Activated naive CD4-positive, alpha-beta T cell treated with Interleukin-2 at 50 U/mL for 16 hours (primary cell): ENCODE measurements at regions not wholly inside any gene's neighbourhood (a gene's known extent, or its start where the extent isn't known, plus 50 kb on each side); places are given as distances from the start of the nearest gene placed in this dataset.
"Not testable (repeated sequence)": the region's sequence is repeated elsewhere in the genome, so short reads cannot be mapped to it uniquely, and the experiment has no call there.

Experiments
- DNase-seq: peaks from one replicate; pipeline ENCODE4 v3.0.0-alpha.2; 2020

- no peak for DNase-seq
Observed at GRCh38 chr5:8491254-8491653, 622.3 kb downstream of the MTRR start.

GRCh38 chr5:8493176-8493575 is 624.2 kb downstream of the MTRR start:
- DNase-seq: no peak

DNA sequence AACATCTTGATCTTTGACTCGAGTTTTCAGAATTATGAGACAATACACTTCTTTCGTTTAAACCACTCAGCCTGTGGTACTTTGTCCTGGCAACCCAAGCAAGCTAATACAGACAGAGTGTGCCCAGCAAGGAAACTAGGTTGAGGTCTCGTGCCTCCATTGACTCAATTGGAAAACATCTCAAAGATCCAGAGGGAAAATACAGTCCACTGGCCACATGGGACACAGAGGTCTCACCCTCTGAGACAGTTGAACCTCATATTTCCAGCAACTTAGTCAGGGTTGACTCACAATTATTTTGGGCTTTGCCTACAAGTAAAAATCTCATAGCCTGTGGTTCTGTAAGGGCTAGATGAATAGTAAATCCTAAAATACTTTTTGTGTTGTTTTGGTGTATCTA is 631.5 kb downstream of the MTRR start:
- no peak for DNase-seq

DNA sequence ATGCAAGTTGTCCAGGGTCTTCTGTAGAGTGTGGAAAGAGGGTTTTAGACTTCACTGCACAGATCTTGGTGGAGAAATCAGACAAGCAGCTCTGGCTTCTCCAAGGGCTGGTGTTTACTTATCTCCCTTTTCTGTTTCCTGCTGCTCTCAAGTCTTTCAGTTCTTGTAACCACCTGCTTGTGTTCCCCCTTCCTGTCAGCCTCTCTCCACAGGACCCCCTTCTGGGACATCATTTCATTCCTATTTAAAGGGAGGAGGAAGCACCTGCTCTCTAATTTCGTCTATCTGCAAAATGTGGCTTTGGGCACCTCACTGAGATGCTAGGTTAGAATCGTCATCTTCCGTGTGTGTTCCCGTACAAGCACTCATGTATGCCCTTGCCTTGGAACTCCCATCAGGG is 636.2 kb downstream of the MTRR start:
- DNase-seq: no peak

- DNase-seq: no peak
Observed at GRCh38 chr5:8508231-8508630, 639.3 kb downstream of the MTRR start.

- no peak for DNase-seq
Observed at GRCh38 chr5:8516356-8516755, 647.4 kb downstream of the MTRR start.

DNA sequence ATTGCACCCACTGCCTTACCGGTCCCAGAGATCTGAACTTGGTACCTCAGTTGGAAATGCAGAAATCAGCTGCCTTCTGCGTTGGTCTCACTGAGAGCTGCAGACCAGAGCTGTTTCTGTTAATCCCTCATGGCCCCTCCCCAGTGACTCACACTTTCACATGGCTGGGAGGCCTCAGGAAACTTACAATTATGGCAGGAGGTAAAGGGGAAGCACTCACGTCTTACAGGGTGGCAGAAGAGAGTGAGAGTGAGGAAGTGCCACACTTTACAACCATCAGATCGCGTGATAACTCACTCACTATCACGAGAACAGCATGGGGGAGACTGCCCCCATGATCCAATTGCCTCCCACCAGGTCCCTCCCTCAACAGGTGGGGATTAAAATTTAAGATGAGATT is 648.5 kb downstream of the MTRR start:
- no peak for DNase-seq

- no peak for DNase-seq
Observed at GRCh38 chr5:8520917-8521316, 652.0 kb downstream of the MTRR start.

GRCh38 chr5:8521991-8522390 is 653.0 kb downstream of the MTRR start:
- no peak for DNase-seq

DNA sequence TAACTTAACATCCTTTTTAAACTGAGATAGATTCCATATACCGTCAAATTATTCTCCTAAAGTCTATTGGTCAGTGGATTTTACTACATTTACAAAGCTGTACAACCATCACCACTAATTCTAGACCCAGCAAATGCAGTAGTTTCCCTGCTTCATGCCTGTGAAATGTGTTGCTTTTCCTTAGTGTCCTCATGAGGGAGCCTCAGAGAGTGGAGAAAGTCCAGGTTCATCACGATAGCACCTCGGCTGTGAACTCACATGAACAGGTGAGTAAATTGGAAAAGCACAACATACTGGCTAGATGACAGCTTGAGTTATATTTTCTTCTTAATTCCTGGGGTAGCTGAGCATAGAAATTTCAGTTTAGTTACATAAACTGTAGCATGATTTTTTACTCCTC is 653.7 kb downstream of the MTRR start:
- DNase-seq: no peak

DNA sequence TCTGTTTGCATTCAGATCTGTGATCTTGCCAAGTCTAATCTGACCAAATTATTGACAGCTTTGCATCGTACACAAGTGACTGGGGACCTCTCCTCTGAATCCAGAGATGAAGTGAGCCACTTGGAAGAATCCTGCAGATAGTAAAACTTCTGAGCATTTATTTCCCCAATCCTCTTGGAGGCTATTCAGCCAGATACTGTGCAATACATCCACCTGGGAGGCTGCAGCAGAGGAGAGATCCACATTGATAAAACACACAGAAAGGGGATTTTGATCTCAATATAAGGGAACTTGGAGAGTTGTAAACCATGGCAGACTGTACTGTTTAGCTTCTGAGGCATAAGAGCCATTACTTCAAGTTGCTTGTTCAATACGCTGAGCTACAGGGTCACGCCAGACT is 654.6 kb downstream of the MTRR start:
- DNase-seq: no peak

DNA sequence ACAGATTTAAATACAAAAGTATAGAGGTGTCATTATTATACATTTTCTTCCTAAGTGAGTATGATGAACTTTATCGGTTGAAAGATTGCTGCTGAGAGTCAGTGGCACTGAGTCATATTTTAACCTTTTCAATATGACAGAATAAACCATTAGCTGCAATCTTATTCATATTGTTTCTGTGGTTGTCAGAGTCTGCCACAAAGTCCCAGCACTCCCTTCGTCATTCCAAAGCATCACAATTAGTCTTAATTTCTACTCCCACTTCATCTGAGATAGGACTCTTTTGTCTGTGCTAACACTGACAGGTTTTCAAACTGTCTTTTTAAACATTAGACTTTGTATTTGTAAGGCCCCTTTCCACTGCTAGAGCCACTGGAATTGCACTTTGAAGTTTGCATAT is 656.9 kb downstream of the MTRR start:
- DNase-seq: no peak

GRCh38 chr5:8528106-8528505 is 659.2 kb downstream of the MTRR start:
- no peak for DNase-seq

DNA sequence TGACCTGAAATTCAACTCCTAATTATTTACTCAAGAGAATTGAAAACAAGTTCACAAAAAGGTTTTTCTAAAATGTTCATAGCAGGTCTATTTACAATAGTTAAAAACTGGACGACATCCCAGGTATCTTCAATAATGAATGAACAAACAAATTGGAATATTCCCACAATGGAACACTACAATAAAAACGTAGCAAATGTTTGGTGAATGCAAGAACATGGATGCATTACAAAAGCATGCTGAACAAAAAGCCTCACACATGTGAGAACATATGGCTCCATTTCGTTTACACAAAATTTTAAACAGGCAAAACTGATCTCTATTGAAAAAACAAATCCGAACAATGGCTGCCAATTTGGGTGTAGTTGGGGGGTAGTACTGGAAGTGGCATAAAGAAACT is 669.9 kb downstream of the MTRR start:
- no peak for DNase-seq

- no peak for DNase-seq
Observed at GRCh38 chr5:8540317-8540716, 671.4 kb downstream of the MTRR start.

DNA sequence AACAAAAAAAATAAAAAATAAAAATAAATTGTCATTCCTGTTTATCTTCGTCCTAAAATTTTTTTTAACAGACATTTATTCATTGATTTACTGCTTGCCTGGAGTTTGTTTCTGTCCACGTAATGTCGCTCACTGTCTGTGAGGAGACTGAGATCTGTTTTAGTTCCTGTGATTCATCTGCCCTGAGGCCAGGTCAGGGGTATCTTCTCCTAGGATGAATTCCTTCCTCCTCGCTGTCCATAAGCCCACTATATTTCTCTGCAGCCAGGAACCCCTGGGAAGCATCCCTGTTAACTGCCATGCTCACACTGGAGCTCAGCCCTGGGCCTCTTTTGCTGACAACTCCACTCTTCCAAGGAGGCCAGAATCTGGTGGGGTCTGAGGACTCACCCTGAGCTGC is 682.0 kb downstream of the MTRR start:
- DNase-seq: no peak

GRCh38 chr5:8553364-8553763 is 684.4 kb downstream of the MTRR start:
- no peak for DNase-seq

DNA sequence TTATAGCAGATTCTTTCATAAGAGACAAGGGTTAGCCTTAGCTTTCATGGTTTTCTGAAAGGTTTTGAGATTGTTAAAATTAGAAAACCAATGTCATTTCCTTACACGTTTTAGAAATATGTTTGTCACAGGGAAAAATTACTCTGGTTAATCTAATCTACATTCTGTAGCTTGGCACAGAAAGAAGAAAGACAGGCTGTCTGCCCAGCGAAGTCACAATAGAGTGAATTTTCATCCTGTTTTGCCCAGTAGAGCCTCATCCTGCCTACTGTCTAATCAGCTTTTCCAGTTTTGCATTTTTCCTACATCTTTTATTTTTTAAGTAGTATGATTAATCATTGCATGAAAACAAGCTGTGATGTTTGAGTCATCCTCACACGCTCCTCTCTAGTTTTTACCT is 688.8 kb downstream of the MTRR start:
- DNase-seq: no peak

- DNase-seq: no peak
Observed at GRCh38 chr5:8560776-8561175, 691.8 kb downstream of the MTRR start.

- DNase-seq: no peak
Observed at GRCh38 chr5:8561224-8561840, 692.4 kb downstream of the MTRR start.

GRCh38 chr5:8561854-8562253 is 692.9 kb downstream of the MTRR start:
- no peak for DNase-seq

DNA sequence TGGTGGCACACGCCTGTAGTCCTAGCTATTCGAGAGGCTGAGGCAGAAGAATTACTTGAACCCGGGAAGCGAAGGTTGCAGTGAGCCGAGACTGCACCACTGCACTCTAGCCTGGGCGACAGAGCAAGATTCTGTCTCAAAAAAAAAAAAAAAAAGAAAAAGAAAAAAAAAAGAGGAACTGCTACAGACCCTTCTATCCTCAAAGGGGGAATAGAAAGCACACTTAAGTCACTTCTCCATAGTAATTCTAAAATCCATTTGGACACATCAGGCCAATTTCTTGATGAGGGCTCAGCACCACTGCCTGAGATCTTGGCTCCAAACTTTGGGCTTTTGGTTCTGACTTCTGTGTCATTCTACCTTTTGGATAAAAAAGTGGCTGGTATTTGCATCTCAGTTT is 694.6 kb downstream of the MTRR start:
- not testable (repeated sequence) for DNase-seq

DNA sequence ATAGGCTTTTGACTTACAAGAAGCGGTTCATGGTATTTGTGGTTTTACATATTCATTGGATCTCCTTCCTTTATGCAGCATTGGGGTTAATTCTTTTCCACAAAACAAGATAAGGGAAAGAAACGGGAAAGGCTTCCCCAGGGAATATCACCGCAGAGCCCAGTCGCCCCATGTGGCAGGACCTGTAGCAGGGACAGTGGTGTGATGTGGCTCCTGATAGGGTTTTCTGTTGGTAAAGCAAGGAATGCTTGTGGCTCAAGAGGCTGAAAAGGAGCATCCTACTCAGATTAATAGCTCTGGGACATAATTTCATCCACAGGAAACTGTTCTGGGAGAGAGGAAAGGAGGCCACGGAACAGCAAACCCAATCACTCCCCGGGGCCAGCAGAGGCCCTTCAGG is 699.9 kb downstream of the MTRR start:
- DNase-seq: no peak

- no peak for DNase-seq
Observed at GRCh38 chr5:8570528-8570927, 701.6 kb downstream of the MTRR start.

DNA sequence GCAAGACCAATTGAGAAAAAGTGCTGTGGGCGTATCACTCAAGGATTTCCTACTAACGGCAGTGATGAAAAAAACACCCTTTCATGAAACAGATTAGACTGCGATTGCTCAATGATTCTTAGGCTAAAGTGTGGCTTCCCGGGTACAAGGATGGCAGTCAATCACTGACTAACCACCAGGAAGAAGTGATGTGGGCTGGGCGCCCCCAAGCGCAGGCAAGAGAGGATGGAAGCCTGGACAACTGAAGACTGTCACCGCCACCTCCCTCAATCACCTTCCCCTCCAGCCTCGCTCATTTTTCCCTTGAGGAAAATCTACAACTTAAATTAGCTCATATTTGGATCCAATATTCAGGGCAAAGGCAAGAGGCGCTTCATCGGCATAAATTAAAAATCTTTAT is 707.2 kb downstream of the MTRR start:
- DNase-seq: no peak

- DNase-seq: no peak
Observed at GRCh38 chr5:8577792-8578191, 708.8 kb downstream of the MTRR start.
